ENCODE measurements at regions not wholly inside any gene's neighbourhood (a gene's known extent, or its start where the extent isn't known, plus 50 kb on each side); places are given as distances from the start of the nearest gene placed in this dataset.

GRCh38 chr3:130293247-130293646, 52.2 kb upstream of the COL6A5 start:
- no peak overlapping the region for H3K27ac ChIP-seq (ENCODE audit: low read depth in 2 of 2, low read length in 1 of 2)
- no peak overlapping the region for H3K4me3 ChIP-seq (ENCODE audit: low read depth in 2 of 2, low read length in 1 of 2)
- no peak overlapping the region for H3K9ac ChIP-seq
- ChIA-PET POLR2A (no interaction called here), CTCF (interaction anchor here (2.4 kb wide), 1 partner anchor 17 kb away, joined by 10 read pairs; no protein-coding TSS in a partner anchor)
- no peaks in the 10 kb centered on the region for H4K20me1 ChIP-seq (ENCODE audit: insufficient read depth)
- DNase-seq: no peak
- TF ChIP-seq EZH2phosphoT487 (IDR thresholded peaks at IDR 0.05; ENCODE audit: borderline replicate concordance, low read depth) (no peak), RFX5 (IDR thresholded peaks at IDR 0.05; ENCODE audit: low read length) (no peak), JUND (IDR thresholded peaks at IDR 0.05) (no peak), NRF1 (IDR thresholded peaks at IDR 0.05; ENCODE audit: low read depth, low read length) (no peak)
- H3K4me1 ChIP-seq (ENCODE audit: control insufficient read depth in 1 of 2, insufficient read depth in 2 of 2, low read depth in 1 of 2, low read length in 1 of 2): no peaks in the 10 kb centered on the region
- no peaks in the 10 kb centered on the region for H3K79me2 ChIP-seq (ENCODE audit: insufficient read depth)
- no peak overlapping the region for H3K4me2 ChIP-seq
- H3K27me3 ChIP-seq (ENCODE audit: insufficient read depth): no peaks in the 10 kb centered on the region
- no peaks in the 10 kb centered on the region for H3F3A ChIP-seq (replicated peaks; ENCODE audit: insufficient read depth)
- no peak overlapping the region for H2AFZ ChIP-seq (ENCODE audit: low read depth)
- no peaks in the 10 kb centered on the region for H3K9me2 ChIP-seq
- H3K36me3 ChIP-seq (replicated peaks in 1 of 2; ENCODE audit: control insufficient read depth in 1 of 2, insufficient read depth in 2 of 2, low read length in 1 of 2): no peaks in the 10 kb centered on the region
- no peaks in the 10 kb centered on the region for H3K9me3 ChIP-seq

Small RNA genes in the stretch of these regions (small RNA-seq; reads per million reads assigned to genes)
- gene ENPP7P3 (0 to 1.1 (median 0) reads per million in 7 experiments), gene SNRPCP8 (0 to 0.26 (median 0) reads per million in 7 experiments)

Data from SK-N-SH (cell line).